SKM-1 (cell line): ENCODE measurements at regions not wholly inside any gene's neighbourhood (a gene's known extent, or its start where the extent isn't known, plus 50 kb on each side); places are given as distances from the start of the nearest gene placed in this dataset.
"Not testable (repeated sequence)": the region's sequence is repeated elsewhere in the genome, so short reads cannot be mapped to it uniquely, and the experiment has no call there.

ENCODE experiments used
- DNase-seq: peaks from one replicate; lab custom pipeline; 2025; ENCODE audit not compliant: unreplicated experiment; lab: John Stamatoyannopoulos, UW

GRCh38 chr13:81018936-81019335 lies 678.0 kb upstream of the SPRY2 start:
- DNase-seq: no peak

GRCh38 chr13:81017513-81018152 lies 676.7 kb upstream of the SPRY2 start:
- DNase-seq: peak; percentile 2

DNA sequence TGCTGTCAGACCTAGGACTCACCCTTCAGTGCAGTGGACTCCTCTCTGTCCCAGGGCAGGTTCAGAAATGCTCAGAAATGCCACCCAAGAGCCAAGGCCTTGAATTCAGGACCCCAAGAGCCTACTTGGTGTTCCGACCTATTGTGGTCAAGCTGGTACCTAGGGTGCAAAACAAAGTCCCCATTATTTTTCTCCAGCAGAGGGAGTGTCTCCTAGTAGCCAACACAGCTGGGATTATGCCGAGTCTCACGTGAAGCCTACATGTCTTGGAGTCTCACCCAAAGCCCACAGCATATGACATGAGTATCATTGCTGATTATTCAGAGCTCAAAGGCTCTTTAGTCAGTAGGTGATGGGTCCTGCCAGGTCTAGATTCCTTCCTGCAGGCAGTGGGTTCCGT lies 671.1 kb upstream of the SPRY2 start:
- no peak for DNase-seq

DNA sequence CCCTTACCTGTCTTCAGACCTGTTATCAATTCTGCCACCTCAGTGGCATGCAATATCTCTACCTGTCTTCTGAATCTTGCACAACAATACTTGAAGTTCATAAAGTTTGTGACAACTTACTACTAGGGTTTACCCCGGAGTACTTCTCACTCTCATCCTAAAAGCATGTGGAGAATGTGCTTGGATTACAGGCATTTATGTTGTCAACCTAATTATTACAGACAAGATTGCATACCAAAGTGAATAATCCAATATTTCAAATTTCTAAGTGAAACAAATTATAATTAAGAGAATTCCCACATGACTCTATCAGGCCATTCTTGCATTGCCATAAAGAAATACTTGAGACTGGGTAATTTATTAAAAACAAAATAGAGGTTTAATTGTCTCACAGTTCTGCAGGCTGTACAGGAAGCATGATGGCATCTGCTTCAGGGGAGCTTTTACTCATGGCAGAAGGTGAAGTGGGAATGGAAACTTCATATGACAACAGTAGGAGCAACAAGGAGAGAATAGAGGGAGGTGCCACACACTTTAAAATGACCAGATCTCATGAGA lies 661.0 kb upstream of the SPRY2 start:
- no peak for DNase-seq

DNA sequence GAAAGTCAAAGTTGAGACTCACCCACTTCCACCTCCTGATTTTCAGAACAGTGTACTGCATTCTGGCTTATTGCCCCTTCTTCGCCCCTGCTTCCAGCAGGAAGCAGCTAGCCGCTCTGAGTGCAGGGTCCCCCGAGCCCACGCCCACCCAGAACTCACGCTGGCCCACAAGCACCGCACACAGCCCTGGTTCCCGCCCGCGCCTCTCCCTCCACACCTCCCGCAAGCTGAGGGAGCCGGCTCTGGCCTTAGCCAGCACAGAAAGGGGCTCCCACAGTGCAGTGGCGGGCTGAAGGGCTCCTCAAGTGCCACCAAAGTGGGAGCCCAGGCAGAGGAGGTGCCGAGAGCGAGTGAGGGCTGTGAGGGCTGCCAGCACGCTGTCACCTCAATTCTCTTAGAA lies 657.7 kb upstream of the SPRY2 start:
- DNase-seq: not testable (repeated sequence)

GRCh38 chr13:80989747-80990146 lies 648.8 kb upstream of the SPRY2 start:
- no peak for DNase-seq

GRCh38 chr13:80989241-80989640 lies 648.3 kb upstream of the SPRY2 start:
- DNase-seq: no peak

DNA sequence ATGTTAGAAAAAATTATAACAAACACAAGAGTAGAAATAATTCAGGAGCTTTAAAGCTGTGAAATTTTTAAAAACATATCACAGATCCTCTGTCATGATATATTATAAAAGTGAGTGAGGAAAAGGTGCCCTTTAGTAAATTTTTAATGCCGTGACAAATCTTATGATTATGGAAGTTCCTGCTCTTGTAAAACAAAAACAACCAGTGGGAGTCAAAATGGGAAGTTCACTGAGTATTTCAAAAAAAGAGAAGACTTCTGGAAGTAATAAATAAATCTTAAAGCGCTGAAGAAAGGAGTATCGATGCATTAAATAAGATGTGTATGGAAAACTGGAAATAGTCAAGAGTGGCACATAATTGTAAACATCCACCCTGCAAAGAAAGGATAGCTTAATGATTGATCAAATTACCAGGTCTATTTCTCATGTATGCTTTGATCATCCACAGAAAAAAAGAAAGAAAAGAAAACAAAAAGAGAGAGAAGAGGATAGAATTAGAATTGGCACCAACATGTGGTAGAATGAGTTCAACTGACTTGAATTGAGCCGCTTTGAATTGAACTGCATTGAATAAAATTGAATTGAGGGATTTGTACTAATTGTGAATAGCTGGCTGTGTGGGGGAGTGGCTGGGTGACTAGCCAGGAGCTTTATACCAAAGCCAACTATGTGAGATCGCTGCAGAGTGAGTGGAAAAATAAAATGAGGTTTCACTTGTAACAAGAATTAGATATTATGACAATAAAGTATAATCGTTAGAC lies 647.6 kb upstream of the SPRY2 start:
- DNase-seq: no peak

GRCh38 chr13:80979035-80979641 lies 638.2 kb upstream of the SPRY2 start:
- peak; percentile 60 for DNase-seq

GRCh38 chr13:80977168-80977567 lies 636.2 kb upstream of the SPRY2 start:
- no peak for DNase-seq

DNA sequence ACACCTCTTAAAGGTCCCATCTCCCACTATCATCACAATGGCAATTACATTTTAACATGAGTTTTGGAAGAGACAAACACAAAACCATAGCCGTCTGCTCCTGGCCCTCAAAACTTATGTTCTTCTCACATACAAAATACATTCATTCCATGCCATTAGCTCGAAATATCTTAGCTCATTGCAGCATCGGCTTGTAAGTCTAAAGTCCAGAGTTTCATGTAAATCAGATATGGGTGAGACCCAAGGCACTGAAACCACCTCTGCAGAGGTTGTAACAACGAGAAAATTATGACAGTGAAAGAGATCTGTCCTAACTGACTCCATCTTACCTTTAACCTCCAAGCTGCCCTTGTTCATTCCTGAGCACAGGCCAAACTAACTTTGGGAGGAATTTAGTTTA lies 635.0 kb upstream of the SPRY2 start:
- DNase-seq: no peak

DNA sequence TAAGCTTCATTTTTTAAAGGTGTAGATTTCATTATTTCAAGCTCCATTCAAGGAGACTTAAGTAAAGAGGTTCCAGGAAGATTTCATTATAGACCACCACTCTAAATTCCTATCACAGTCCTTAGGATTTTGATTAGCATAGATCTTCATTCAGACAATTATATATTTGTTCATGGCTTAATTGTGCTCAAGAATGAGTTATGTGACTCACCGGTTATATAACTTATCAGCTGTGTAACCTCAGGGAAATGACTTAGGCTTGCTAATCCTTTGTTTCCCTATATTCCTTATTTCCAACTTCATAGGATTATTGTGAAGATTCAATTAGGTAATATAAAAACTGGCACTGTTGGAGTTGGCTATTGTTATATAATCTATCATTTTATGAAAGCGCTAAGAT lies 632.8 kb upstream of the SPRY2 start:
- no peak for DNase-seq

DNA sequence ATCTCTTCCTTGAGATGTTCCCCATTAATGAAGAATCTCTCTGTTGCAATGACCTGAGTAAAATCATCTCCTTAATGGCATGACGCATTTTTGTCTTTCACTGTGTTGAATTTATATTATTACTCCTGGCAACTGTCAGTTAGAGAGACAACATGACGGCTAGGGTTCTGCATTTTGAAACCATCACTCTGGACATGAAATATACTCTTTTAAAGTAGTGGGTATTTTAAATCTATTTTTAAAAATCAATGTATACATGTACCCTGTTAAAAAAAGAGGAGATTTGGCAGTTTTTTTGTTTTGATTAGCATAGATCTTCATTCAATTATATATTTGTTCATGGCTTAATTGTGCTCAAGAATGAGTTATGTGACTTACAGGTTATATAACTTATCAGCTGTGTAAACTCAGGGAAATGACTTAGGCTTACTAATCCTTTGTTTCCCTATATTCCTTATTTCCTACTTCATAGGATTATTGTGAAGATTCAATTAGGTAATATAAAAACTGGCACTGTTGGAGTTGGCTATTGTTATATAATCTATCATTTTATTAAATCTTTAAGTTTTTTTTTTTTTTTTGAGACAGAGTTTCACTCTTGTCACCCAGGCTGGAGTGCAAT lies 632.0 kb upstream of the SPRY2 start:
- DNase-seq: no peak

- no peak for DNase-seq
Observed at GRCh38 chr13:80965097-80965496, 624.2 kb upstream of the SPRY2 start.

DNA sequence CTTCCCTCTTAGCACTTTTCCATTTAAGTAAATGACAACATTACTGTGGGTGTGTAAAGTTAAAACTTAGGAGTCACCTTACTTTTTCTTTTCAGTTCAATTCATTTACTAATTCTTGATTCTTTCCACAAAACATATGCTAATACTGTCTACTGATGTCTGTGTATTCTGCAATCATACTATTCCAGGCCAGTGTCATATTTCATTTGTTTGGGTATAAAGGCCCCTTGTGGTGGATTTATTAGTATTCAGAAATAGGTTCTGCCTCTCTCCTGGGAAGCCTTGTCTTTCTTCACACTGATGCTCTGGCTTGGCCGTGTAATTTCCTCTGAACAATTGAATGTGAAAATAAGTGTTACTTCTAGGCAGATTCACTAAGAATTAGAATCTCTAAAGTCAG lies 621.9 kb upstream of the SPRY2 start:
- no peak for DNase-seq

DNA sequence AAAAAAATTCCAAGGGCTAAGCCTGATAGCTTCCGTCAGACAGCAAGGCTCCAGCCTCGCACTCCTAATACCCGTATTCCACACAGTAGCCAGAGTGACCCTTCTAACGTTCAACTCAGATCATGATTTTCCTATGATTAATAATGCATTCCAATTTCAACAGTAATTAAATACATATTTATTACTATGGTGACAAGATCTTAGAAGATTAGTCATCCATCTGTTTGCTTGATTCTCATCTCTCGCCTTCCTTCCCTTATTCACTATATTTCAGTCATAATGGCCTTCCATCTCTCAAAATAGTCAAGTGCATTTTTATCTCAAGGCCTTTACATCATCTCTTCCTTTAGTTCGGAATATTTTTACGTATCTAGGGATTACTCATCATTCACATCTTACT lies 621.2 kb upstream of the SPRY2 start:
- no peak for DNase-seq

DNA sequence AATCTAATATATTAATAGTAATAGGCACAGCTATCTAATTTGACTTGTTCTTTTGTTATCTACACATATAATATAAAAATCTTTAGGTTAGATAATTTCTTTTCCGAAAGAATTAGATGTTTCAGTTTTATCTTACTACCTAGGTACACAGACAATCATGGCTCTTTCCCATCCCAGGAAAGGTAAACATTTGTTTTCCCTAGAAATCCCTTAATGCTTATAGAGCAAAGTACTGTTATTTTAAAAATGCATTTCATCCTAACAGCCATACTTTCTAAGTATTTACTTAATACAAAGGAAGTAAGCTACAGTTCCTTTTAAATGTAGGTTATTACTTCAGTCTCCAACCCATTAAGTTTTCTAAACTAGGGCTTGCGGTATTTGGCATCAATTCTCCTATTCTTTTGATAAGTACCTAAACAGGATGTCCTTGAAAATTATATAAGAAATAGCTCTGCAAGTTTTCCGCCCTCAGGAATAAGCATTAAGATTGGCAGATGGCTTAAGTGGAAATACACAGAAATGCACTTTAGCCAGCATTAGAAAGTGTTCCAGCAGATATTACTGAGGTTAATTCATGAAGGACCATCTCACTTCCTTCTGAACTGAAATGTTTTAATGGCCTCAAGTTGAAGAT lies 616.2 kb upstream of the SPRY2 start:
- no peak for DNase-seq

GRCh38 chr13:80955501-80955900 lies 614.6 kb upstream of the SPRY2 start:
- DNase-seq: no peak

GRCh38 chr13:80952158-80952557 lies 611.2 kb upstream of the SPRY2 start:
- no peak for DNase-seq

- DNase-seq: no peak
Observed at GRCh38 chr13:80946008-80946802, 605.3 kb upstream of the SPRY2 start.
